T-helper 1 cell (primary cell): ENCODE measurements at regions not wholly inside any gene's neighbourhood (a gene's known extent, or its start where the extent isn't known, plus 50 kb on each side); places are given as distances from the start of the nearest gene placed in this dataset.
"Not testable (repeated sequence)": the region's sequence is repeated elsewhere in the genome, so short reads cannot be mapped to it uniquely, and the experiment has no call there.

Experiments used
- DNase-seq, 5 donors: peaks; one replicate each; pipeline ENCODE4 v3.0.0-alpha.2; 2012 to 2020

GRCh38 chr4:71211748-71212147, 127.1 kb upstream of the SLC4A4 start:
- no peak for DNase-seq

GRCh38 chr4:71212216-71212615, 126.6 kb upstream of the SLC4A4 start:
- no peak for DNase-seq

DNA sequence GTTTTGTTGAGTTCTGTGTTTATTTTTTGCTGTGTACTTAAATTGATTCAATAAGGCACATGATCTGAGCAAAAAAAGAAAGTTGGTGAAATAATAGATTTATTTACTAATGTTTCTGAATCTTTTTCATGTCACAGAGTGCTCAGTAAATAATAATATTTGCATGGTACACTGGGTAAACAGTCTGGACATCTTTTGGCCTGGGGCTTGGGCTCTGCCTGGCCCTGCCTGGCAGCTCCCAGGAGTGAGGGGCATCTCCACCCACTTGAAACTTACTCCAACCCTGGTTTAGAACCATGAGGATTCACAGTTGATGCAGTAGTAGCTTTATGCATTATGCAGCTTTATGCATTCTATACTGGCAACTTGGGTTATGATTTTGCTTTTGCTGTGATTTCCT, 124.2 kb upstream of the SLC4A4 start:
- no peak for DNase-seq

- DNase-seq = no peak
Measured at GRCh38 chr4:71216316-71216959, 122.4 kb upstream of the SLC4A4 start.

DNA sequence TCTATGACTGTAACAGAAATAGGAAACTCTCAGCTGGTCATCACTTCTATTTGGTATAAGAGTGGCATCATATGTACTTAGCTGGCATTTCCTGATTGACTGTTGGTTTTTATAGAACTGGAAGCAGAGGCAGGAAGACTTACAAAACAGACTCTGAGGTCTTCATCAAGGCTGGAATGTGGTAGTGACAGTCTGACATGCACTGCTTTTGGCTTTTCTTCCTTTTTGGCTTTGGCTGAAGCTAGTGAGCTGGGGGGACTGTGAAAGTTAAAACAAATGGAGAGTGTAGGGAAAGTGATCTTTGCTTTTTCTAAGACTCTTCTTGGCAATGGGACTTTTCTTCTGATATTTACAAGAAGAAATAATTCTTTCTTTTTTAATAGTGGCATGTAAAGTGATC, 121.1 kb upstream of the SLC4A4 start:
- DNase-seq = no peak

GRCh38 chr4:71220848-71221247, 118.0 kb upstream of the SLC4A4 start:
- not testable (repeated sequence) for DNase-seq

DNA sequence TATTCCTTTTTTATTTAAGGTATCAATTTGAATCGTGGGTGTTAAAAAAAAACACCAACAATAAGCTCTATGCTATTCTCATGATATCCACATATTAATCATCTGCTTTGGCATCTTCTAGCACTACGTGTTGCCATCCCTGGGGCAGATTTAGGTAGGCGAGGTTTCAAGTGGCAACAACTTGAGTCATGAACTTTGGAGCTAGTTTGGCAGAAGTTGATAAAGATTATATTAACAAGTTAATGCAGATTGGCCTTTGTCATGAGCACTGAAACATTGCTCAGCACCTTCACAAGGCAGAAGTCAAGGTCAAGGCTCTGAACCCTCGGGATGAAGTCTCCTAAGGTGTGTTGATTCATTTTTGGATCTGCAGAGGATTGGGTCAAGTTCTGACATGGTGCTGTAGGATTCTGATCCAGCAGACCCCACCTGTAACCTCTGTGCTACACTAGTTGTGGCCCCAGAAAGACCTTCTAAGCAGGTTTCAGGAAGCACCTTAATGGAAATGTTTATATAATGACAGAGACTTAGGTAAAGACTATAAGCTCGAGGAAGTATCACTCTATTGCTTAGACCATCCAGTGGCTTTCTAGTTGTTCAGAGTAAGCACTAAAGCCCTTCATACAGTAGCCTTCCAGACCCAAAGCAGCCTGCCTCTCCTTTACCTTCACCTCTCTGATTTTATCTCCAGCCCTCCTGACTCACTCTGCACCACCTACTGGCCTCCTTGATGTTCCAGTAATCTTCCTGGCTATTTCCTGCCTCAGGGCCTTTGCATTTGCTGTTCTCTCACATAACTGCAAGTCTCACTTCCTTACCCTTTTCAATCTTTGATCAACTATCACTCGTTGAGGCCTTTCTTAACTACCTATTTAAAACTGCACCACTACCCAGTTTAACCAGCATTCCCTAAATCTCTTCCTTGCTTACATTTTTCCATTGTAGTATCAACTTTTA, 117.0 kb upstream of the SLC4A4 start:
- no peak for DNase-seq

- DNase-seq = no peak
Measured at GRCh38 chr4:71222661-71223060, 116.2 kb upstream of the SLC4A4 start.

DNA sequence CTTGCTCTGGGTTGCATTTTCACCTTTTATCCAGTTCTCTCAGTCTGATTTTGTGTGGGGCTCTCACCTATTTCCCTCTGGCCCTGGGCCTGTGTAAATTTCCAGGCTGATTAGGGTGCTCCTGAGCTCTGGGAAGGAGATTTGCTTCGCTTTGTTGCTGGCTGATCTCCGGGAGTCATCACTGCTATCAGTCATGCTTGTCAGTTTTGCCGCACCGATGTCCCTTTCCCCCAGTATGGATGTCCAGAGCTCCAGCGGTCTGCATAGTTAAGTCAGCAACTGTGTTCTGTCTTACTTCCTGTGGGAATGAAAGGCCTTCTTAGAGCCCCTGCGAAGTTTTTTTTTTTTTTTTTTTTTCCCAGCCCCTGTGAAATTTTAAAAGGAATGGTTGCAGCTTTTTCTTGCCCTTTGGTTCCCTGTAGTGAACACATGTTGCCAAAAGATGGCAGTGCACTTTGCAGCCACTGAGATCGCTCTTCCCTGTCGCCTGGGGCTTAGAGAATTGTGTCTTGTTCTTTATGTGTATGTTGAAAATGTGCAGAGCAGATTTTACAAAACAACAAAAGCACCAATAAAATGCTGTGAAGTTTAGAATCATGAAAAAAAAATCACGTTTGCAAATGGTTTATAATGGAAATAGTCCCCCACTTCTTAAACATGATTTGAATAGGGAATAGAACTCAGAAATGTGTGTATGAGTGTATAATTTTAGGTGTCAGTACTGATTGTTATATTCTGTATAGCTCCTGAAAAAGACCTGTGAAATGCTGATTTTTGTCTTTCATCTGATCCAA, 109.1 kb upstream of the SLC4A4 start:
- DNase-seq = no peak

DNA sequence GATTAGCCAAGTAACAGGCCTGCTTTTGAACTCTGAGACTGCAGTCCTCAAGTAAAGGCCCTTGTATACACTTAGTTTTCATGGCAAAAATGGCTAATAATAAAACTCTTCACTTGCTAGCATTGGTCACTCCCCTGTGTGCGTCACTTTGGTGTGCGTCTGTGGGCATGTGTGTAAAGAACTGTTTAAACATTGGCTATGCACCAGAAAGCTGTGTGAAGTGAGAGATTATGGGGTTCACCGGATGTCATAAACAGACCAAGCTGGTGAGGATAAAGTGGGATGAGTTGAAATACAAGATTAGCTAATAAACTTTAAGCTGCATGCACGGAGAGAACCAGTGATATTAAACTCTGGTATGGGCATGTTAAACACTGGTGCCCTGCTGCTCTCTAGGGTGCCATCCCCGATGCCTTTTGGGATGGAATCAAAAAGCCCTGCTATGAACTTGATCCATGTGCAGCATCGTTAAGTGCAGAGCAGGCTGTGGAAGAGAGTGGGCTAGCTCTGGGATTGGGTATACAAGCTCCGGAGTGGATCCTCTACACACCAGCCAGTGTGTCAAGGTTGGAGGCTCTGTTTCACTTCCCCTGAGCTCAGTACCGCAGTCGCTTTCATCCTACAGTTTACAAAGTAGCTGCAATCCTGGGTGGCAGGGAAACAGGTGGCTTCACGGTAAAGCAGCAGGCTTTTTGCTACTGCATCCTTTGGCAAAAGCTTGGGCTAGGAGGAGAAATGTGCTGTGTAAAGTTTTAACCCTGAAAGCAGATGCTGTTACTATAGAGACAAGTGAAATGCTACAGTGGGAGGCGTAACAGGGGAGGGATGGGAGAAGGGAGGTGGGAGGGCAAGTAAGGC, 108.3 kb upstream of the SLC4A4 start:
- no peak for DNase-seq

GRCh38 chr4:71231129-71232055, 107.4 kb upstream of the SLC4A4 start:
- DNase-seq = no peak

GRCh38 chr4:71232056-71232430, 106.8 kb upstream of the SLC4A4 start:
- DNase-seq = no peak

GRCh38 chr4:71232846-71233245, 106.0 kb upstream of the SLC4A4 start:
- DNase-seq = no peak

GRCh38 chr4:71235311-71236201, 103.3 kb upstream of the SLC4A4 start:
- no peak for DNase-seq

DNA sequence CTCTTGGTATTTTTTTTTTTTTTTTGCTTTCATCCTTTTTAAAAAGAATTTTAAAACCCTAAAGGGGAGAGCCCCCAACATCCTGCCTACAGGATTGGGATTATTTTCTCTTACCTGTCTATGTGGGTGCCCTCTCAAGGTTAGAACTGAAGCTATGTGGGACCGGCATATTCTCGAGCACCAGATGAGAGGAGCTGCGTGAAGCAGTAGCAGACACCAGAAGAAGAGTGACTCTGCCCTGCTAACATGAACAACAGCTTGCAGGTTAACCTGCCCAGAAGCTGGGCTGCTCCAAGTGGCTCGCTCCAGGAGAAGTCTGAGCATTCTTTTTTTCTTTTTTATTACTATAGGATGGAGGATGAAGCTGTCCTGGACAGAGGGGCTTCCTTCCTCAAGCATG, 102.6 kb upstream of the SLC4A4 start:
- DNase-seq = no peak

DNA sequence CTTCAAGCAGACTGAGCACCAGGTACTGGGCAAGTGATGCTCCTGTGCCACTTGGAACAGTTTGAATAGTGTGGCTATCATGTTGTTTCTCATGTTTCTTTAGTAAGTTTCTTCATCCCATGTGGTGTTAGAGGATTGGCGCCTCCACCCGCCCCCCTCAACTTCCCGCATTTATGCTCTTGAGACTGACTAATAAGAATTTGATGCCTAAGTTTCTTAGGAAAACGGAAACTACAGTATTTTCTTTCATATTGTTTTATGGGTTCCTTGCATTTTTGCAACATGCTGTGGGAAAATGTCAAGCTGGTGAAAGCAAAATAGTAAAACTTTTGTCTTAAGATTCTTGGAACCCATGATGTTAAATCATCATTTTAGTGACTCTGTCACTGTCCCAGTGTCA, 101.2 kb upstream of the SLC4A4 start:
- no peak for DNase-seq

GRCh38 chr4:71239365-71239764, 99.5 kb upstream of the SLC4A4 start:
- no peak for DNase-seq

DNA sequence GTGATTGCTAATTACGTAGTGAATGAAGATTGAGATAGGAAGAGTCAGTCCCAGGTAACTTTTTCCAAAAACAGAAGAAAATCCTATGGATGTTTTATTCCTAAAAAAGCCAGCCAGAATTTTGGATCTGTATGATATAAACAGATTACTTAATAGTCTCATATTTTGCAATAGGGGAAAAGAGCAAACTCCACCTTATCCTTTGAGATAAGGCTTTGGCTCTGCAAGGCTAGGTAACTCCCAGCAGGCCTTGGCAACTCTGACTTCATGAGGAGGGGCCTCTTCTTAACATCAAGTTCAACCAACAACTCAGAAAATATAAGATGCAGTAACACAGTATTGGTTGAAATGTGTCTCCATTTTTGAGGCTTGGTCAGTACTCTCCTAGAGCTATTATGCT, 98.7 kb upstream of the SLC4A4 start:
- no peak for DNase-seq

DNA sequence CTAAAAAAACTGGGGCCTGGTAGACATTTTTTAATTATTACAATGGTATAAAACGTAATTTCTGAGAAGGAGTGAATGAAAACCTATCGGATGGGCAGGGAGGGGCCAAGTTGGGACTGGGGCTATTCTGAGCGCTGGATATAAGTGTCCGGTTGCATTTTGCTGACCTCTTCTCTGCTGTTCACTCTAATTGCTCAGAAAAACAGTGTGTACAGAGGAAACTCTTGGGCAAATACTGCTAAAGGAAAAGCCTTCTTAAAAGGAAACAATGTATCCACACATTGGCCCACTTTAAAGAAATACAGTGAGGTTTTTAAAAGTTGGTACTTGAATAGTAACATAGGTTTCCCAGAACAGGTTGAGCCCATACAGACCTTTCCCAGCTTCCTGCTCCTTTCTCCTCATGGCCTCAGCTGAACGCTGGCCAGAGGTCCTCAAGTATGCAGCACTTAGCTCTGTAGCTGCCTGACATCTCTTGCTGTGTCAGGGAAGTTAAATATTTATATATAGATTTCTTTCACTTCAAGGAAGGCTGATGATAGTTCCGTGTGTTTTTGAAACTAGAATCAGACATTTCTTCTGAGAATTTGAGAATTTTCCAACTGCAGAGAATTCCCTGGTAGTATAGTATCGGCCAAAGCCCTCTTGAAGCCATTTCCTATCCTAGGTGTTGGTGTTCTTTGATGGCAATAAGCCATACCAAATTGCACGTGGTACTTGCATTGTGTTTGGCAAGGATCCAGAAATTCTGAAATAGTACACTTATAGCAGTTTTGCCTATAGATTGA, 97.1 kb upstream of the SLC4A4 start:
- DNase-seq = no peak
